ENCODE measurements at regions not wholly inside any gene's neighbourhood (a gene's known extent, or its start where the extent isn't known, plus 50 kb on each side); places are given as distances from the start of the nearest gene placed in this dataset.

DNA sequence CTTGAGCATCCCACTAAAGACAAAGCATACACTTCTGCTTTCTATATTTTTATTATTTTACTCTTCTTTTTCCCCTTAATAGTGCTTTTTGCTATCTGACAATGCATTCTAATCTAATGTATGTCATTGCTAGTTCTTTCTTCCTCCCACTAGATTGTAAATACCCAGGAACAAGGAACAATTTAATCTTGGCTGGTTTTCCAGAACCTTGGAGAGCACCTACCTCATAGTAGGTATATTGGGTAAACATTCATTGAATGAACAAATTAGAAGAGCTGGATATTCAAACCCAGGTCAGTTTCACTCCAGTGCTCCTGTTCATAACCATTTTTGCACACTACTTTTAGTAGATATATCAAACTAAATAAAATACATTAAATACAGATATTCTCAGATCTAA, 1617.6 kb upstream of the SLC10A2 start:
- TF ChIP-seq YY1 (IDR thresholded peaks at IDR 0.05; ENCODE audit: insufficient read depth, insufficient read length) (no peak), ZNF274 (IDR thresholded peaks at IDR 0.05; ENCODE audit: low read depth, low read length) (no peak), SUZ12 (IDR thresholded peaks at IDR 0.05; ENCODE audit: extremely low read depth, insufficient read depth, insufficient read length) (no peak)
